Calu3 (cell line): ENCODE measurements at regions not wholly inside any gene's neighbourhood (a gene's known extent, or its start where the extent isn't known, plus 50 kb on each side); places are given as distances from the start of the nearest gene placed in this dataset.

ENCODE experiments used
- BruUV-seq: library from RNA; stranded (reverse); fragments of 400-500 nt; replicated peaks from 2 replicates; lab custom pipeline; 2021; lab: Mats Ljungman, UMichigan
- CTCF ChIA-PET: fragments of 300-600 bp; sonication (Branson Sonifier 250); formaldehyde crosslinking; loops from one replicate; lab custom pipeline; 2022; ENCODE audit warnings: antibody characterized with exemption; lab: Charles Lee
- DNase-seq: peaks from one replicate; pipeline ENCODE4 v3.0.0; 2022
- H3K27ac Mint-ChIP-seq: one replicate; pipeline ENCODE4 v1.8.0; 2022; ENCODE audit warnings: mixed read lengths; ENCODE audit not compliant: unreplicated experiment
- H3K27me3 Mint-ChIP-seq: one replicate; pipeline ENCODE4 v1.8.0; 2022; ENCODE audit warnings: mixed read lengths; ENCODE audit not compliant: unreplicated experiment
- H3K36me3 Mint-ChIP-seq: one replicate; pipeline ENCODE4 v1.8.0; 2022; ENCODE audit warnings: mild to moderate bottlenecking, moderate library complexity, mixed read lengths; ENCODE audit not compliant: insufficient read depth, unreplicated experiment
- H3K4me1 Mint-ChIP-seq: one replicate; pipeline ENCODE4 v1.8.0; 2022; ENCODE audit warnings: mild to moderate bottlenecking, low read depth, mixed read lengths; ENCODE audit not compliant: unreplicated experiment
- H3K4me3 Mint-ChIP-seq: one replicate; pipeline ENCODE4 v1.8.0; 2022; ENCODE audit warnings: mild to moderate bottlenecking, low read depth, moderate library complexity, mixed read lengths; ENCODE audit not compliant: unreplicated experiment
- H3K9me3 Mint-ChIP-seq: one replicate; pipeline ENCODE4 v1.8.0; 2022; ENCODE audit warnings: low read depth, mixed read lengths; ENCODE audit not compliant: unreplicated experiment
- CTCF ChIP-seq: fragments of 200-600 bp; IDR thresholded peaks from one replicate; pipeline ENCODE4 v1.8.0; 2022; ENCODE audit warnings: antibody characterized with exemption; ENCODE audit not compliant: unreplicated experiment
- intact Hi-C: fragments of 100-400 bp; cut with micrococcal nuclease; formaldehyde crosslinking; loops from one replicate; pipeline ENCODE4 v1.10.0; 2022; ENCODE audit not compliant: unreplicated experiment

GRCh38 chr3:124520970-124521369 lies 209.3 kb upstream of the UMPS start:
- BruUV-seq, result no TSS peak
- H3K36me3 Mint-ChIP-seq, result no peaks in the 10 kb centered on the region
- H3K9me3 Mint-ChIP-seq, result no peaks in the 10 kb centered on the region
- H3K27me3 Mint-ChIP-seq, result peaks cover 79% of the 10 kb centered on the region
- intact Hi-C loops, result no loop called here
- no peaks in the 10 kb centered on the region for H3K4me1 Mint-ChIP-seq
- no peak for TF ChIP-seq CTCF
- H3K4me3 Mint-ChIP-seq, result no peak overlapping the region
- H3K27ac Mint-ChIP-seq, result no peak overlapping the region
- DNase-seq, result no peak
- CTCF ChIA-PET, result interaction anchor here (0.6 kb wide), 1 partner anchor 49 kb away, joined by 3 read pairs; no protein-coding TSS in a partner anchor

GRCh38 chr3:124522082-124522625 lies 208.1 kb upstream of the UMPS start:
- H3K36me3 Mint-ChIP-seq, result no peaks in the 10 kb centered on the region
- no peak for TF ChIP-seq CTCF
- H3K27ac Mint-ChIP-seq, result no peak overlapping the region
- no TSS peak for BruUV-seq
- no peaks in the 10 kb centered on the region for H3K9me3 Mint-ChIP-seq
- no peaks in the 10 kb centered on the region for H3K4me1 Mint-ChIP-seq
- intact Hi-C loops, result no loop called here
- CTCF ChIA-PET, result no interaction called here
- peaks cover 84% of the 10 kb centered on the region for H3K27me3 Mint-ChIP-seq
- no peak for DNase-seq
- no peak overlapping the region for H3K4me3 Mint-ChIP-seq

- Mint-ChIP-seq H3K27ac (no peak overlapping the region), H3K4me3 (no peak overlapping the region), H3K36me3 (no peaks in the 10 kb centered on the region), H3K4me1 (peaks cover 9% of the 10 kb centered on the region), H3K9me3 (no peaks in the 10 kb centered on the region), H3K27me3 (peaks cover 54% of the 10 kb centered on the region)
- CTCF ChIA-PET, result interaction anchor here (0.7 kb wide), 1 partner anchor 470 kb away, joined by 3 read pairs; no protein-coding TSS in a partner anchor
- TF ChIP-seq CTCF, result no peak
- DNase-seq, result no peak
- intact Hi-C loops, result no loop called here
- no TSS peak for BruUV-seq
Observed at GRCh38 chr3:124526601-124527000, 203.7 kb upstream of the UMPS start.

- intact Hi-C loops, result no loop called here
- Mint-ChIP-seq H3K36me3 (no peaks in the 10 kb centered on the region), H3K27me3 (peaks cover 48% of the 10 kb centered on the region), H3K4me1 (peaks cover 9% of the 10 kb centered on the region), H3K27ac (no peak overlapping the region), H3K4me3 (no peak overlapping the region), H3K9me3 (no peaks in the 10 kb centered on the region)
- CTCF ChIA-PET, result interaction anchor here (1.0 kb wide), 1 partner anchor 21 kb away, joined by 3 read pairs; no protein-coding TSS in a partner anchor
- BruUV-seq, result no TSS peak
- TF ChIP-seq CTCF, result no peak
- DNase-seq, result peak; percentile 53
Observed at GRCh38 chr3:124529826-124530571, 200.3 kb upstream of the UMPS start.
